NCI-H2171 treated with DMSO at 0.1 percent for 48 hours (cell line): ENCODE measurements at regions not wholly inside any gene's neighbourhood (a gene's known extent, or its start where the extent isn't known, plus 50 kb on each side); places are given as distances from the start of the nearest gene placed in this dataset.
A peak's percentile ranks its signal among the peaks of the same experiment; 100 is the strongest.

Experiments
- DNase-seq: peaks from one replicate; lab custom pipeline; 2025; lab: John Stamatoyannopoulos, UW

DNA sequence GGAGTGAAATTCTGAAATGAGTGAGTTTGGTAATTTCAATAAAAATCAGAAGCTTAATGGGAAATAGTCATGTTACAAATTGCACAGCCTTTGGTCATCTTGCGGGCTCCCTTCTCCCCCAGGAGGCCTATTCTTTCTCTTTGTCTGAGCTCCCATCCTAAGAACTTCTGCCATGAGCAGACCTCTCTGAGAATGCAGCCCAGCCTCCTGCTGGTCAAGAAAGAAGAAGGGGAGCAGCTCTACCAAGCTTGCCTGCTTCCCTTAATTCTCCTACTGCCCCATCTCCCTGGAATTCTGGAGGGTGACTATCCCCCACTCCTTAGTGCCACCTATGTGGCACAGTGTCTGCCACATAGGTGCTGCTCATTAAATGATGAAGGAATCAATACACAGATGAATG, 300.7 kb upstream of the DAB1 start:
- no peak for DNase-seq

GRCh38 chr1:57722285-57722978, 298.6 kb upstream of the DAB1 start:
- DNase-seq, result no peak

DNA sequence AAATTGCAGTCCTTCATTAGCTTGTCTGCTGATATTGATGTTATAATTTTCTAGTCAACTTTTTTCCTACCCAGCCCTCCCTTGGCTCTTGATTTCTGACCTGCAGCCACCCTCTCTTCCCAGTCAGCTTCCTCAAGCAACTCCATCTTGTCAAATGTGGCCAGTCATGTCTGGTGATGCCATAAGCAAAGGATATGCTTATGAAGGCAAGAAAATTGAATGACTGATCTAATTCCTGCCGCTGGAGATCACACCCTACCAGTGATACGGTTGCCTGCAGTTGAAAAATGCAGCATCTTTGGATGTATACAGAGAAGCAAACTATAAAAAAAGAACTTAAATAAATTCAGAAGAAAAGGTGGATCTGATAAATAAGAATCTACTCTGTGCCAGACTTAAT, 297.1 kb upstream of the DAB1 start:
- no peak for DNase-seq

DNA sequence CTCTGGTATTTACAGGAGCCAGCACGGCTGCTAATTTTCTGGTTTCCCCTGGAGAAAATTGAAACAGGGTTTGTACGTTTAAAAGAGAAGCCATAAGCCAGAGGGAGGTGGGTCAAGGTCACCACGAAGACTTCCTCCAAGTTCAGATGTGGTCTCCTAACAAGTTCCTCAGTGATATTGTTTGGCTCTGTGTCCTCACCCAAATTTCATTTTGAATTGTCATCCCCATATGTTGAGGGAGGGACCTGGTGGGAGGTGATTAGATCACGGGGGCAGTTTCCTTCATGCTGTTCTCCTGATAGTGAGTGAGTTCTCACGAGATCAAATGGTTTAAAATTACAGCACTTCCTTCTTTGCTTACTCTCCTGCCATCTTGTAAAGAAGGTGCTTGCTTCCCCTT, 295.4 kb upstream of the DAB1 start:
- peak; percentile 51 for DNase-seq

DNA sequence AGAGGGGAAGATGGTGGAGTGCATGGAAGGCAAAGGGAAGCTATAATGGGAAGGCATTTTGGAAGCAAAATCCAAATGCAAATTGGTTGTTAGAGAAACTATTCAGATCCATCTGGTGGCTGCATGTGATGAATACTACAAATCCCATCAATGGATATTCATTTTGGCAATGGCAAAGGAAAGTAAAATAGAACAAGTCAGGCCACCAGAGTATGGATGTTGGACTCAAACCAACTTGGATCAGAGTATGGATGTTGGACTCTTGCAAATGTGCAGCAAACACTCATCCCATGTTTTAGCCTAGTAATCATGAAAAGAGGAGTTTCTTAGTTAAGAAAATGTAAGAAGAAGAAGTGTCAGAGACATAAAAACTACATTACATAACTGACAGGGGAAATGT, 289.6 kb upstream of the DAB1 start:
- DNase-seq, result no peak

DNA sequence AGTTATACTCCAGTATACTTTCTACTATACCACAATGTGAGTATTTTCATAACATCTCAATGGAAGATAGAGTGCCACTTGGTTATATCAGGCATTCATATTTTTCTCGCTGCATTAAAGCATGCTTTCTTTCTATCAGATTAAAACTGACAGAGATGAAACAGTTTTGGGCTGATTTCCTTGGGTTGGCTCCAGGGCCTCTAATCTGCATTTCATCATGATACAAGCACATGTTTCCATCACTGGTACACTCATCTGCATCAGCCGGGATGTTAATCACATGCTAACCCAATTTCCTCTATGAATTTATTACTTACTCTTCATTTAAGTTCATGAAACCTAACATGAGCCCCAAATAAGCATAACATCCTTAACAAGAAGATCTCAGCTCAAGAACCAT, 289.0 kb upstream of the DAB1 start:
- DNase-seq, result no peak

DNA sequence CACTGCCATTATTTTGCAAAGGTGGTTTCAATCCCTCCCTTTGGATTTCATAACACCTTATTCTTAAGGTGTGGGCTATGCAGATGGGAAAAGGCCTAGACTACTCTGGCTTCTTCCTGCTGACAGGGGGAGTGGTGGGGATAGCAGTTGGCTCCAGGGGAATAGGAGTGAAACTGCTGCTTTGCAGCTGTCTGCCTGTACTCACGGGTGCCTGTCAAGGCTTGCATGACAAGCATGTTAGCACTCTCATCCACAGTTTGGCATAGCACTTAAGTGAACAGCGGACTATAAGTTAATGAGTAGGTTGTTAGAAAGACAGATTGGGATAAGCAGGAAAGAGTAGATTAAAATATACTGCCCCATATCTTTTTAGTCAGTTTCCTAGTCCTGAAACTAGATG, 287.5 kb upstream of the DAB1 start:
- peak; percentile 94 for DNase-seq

DNA sequence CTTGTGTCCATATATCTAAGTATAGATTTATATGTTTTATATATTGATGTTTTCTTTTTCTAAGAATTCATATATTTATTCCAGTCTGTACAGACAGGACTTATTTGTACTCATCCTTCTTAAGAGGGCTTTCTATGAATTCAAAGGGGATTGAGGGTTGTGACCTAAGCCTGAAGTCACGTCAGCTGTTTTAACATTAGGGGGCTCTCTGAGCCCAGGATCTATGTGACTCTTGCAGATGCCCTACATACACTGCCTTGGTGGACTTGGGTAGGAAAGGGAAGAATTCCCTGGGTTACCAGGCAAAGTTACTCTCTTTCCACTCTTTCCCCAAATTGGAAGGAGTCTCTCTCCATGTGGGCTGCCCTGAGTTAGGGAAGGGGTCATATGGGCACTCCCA, 283.8 kb upstream of the DAB1 start:
- no peak for DNase-seq

GRCh38 chr1:57704811-57705210, 281.0 kb upstream of the DAB1 start:
- no peak for DNase-seq

- no peak for DNase-seq
These were observed 280.4 kb upstream of the DAB1 start for GRCh38 chr1:57704231-57704630.

GRCh38 chr1:57696904-57697303, 273.0 kb upstream of the DAB1 start:
- DNase-seq, result no peak

DNA sequence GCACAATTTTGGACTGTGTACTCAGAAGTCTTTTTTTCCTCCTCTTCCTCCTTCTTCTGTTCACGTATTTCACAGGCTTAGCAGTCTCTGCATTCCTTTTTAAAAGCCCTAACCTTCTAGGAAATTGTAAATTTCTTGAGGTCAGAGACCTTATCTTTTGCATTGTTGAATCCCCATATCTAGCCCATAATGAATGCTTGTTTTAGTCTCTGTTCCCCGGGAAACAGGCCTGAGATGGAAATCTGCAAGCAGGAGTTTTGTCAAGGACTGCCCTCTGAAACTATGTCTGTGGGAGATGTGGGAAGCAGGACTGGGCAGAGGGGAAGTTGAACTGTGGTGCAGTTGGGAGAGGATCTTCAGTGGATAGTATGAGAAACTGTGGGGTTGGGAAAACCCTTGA, 272.2 kb upstream of the DAB1 start:
- no peak for DNase-seq

- no peak for DNase-seq
These were observed 262.4 kb upstream of the DAB1 start for GRCh38 chr1:57686306-57686705.

DNA sequence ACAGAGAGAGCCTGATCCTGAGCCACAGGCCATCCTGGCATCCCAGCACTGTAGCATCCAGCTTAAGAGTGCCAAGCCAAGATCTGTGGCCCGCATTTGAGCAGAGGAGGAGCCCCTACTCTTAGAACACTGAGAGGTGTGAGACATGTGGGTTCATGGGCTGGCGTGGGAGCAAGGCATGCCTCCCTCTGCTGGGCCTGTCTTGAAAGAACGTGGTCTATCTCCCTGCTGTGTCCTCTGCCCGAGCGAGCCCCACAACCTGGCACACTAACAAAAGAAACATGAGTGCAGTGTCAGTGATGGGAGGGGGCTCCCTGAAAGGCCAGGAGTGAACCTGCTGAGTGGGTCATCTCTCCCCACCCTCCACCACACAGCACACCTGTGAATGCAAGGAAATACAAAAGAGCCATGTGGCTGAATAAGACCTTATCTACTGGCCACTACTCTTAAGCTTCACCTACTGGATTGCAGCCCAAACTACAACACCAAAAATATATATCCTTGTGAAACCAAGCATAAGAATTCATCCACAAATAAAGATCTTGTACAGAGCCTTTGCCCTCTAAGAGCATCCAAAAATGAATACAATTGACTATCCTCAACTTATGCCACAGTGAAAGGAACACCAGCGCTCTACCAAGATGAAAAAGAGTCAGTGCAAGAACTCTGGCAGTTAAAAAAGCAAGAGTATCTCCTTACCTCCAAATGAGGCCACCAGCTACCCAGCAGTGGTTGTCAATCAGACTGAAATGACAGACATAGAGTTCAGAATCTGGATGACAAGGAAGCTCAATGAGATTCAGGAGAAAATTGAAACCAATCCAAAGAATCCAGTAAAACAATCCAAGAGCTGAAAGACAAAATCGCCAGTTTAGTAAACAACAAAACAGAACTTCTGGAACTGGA, 259.4 kb upstream of the DAB1 start:
- no peak for DNase-seq

GRCh38 chr1:57678138-57678537, 254.3 kb upstream of the DAB1 start:
- DNase-seq, result no peak

GRCh38 chr1:57675776-57676175, 251.9 kb upstream of the DAB1 start:
- DNase-seq, result no peak

DNA sequence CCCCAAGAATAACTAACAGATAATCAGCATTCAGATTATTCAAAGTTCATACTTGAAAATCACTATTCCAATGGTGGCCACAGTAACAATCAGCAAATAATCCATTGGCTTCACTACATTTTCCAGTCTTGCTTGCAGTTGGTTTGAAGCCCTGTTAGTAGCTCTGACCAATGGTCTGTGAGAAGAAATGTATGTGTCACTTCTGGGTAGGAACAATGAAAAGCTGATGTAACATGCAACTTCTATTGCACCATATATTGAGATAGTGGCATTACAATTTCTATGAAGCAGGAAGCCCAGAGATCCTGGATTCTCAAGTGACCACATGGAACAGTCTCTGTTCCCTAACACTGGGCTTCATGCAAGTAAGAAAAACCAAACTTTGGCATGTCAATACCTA, 250.9 kb upstream of the DAB1 start:
- no peak for DNase-seq

GRCh38 chr1:57672346-57673140, 248.7 kb upstream of the DAB1 start:
- DNase-seq, result no peak

- no peak for DNase-seq
These were observed 247.9 kb upstream of the DAB1 start for GRCh38 chr1:57671750-57672149.

DNA sequence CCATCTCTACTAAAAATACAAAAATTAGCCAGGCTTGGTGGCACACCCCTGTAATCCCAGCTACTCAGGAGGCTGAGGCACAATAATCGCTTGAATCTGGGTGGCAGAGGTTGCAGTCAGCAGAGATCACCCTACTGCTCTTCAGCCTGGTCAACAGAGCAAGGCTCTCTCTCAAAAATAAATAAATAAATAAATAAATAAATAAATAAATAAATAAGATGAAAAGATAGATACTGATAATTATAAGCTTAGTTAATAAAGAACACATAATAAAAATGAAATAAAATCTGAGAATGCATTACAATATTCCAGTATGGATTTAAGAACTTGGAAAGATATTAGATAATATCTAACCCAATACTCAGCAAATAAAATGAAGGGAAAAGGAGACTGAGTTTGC, 235.9 kb upstream of the DAB1 start:
- no peak for DNase-seq

DNA sequence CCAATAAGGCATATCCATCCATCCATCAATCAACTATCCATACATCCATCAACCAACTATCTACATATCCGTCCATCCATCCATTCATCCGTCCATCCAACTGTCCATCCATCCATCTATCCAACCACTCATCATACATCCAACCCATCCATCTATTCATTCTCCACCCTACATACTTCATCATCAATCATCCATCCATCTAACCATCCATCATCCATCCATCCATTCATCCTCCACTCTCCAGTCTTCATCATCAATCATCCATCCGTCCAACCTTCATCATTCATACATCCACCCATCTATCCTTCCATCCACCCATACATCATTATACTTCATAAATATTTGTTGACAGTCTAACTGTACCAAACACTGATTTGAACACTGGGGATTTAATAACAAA, 231.3 kb upstream of the DAB1 start:
- no peak for DNase-seq

DNA sequence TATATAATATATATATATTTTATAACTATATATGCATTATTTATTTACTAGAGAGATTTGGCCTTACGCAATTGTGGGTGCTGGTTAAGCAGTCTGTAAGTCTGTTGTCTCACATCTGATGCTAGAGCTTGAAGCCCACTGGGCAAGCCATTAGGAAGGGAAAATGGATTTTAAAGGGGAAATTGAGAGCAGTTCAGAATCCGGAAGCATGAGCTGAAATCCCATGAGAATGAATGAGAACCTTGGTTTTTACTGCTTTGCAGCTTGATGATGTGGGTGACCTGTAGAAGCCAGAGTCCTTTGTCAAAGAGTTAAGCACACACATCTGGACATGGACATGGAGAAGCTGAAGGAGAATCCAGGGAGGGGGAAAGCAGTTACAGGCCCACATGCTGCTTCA, 220.8 kb upstream of the DAB1 start:
- no peak for DNase-seq

- DNase-seq, result peak; percentile 13
These were observed 214.4 kb upstream of the DAB1 start for GRCh38 chr1:57638239-57638638.
